Fibroblast of lung (primary cell): ENCODE measurements at regions not wholly inside any gene's neighbourhood (a gene's known extent, or its start where the extent isn't known, plus 50 kb on each side); places are given as distances from the start of the nearest gene placed in this dataset.

ENCODE experiments used
- EZH2 ChIP-seq: IDR thresholded peaks from 2 replicates; pipeline ENCODE4 v1.5.1; 2012; ENCODE audit warnings: low read length, control low read depth, mild to moderate bottlenecking; ENCODE audit errors: missing control alignments
- TF ChIP-seq, protein P1 (sequence below), 2 donors: IDR thresholded peaks in 1 of 2; conservative IDR thresholded peaks in 1 of 2; 1 replicate in 1 of 2; 2 replicates in 1 of 2; pipeline ENCODE4 v1.5.1; 2011 to 2012; ENCODE audit warnings: low read length in 2 of 2, control low read depth in 1 of 2, inconsistent platforms in 1 of 2, low read depth in 1 of 2, mild to moderate bottlenecking in 1 of 2

GRCh38 chr12:66033151-66033550 lies 97.4 kb downstream of the LLPH start:
- TF ChIP-seq, protein P1, sequence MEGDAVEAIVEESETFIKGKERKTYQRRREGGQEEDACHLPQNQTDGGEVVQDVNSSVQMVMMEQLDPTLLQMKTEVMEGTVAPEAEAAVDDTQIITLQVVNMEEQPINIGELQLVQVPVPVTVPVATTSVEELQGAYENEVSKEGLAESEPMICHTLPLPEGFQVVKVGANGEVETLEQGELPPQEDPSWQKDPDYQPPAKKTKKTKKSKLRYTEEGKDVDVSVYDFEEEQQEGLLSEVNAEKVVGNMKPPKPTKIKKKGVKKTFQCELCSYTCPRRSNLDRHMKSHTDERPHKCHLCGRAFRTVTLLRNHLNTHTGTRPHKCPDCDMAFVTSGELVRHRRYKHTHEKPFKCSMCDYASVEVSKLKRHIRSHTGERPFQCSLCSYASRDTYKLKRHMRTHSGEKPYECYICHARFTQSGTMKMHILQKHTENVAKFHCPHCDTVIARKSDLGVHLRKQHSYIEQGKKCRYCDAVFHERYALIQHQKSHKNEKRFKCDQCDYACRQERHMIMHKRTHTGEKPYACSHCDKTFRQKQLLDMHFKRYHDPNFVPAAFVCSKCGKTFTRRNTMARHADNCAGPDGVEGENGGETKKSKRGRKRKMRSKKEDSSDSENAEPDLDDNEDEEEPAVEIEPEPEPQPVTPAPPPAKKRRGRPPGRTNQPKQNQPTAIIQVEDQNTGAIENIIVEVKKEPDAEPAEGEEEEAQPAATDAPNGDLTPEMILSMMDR (conservative IDR thresholded peaks at IDR 0.05 in 1 of 2, IDR thresholded peaks at IDR 0.05 in 1 of 2; ENCODE audit: low read depth in 1 of 2, low read length in 2 of 2): no peak
- no peak for TF ChIP-seq EZH2
